GM18867 (cell line): ENCODE measurements at regions not wholly inside any gene's neighbourhood (a gene's known extent, or its start where the extent isn't known, plus 50 kb on each side); places are given as distances from the start of the nearest gene placed in this dataset.

Source experiments
- ATAC-seq: cut with Tn5 transposase; IDR thresholded peaks from one replicate; pipeline ENCODE4 v1.9.1; 2021; ENCODE audit warnings: mild to moderate bottlenecking, moderate library complexity; ENCODE audit not compliant: unreplicated experiment

- ATAC-seq, result no peak
Measured at GRCh38 chr6:4466769-4467480, 309.3 kb upstream of the CDYL start.

- ATAC-seq, result no peak
Measured at GRCh38 chr6:4466261-4466660, 309.9 kb upstream of the CDYL start.

- ATAC-seq, result no peak
Measured at GRCh38 chr6:4464638-4465037, 311.6 kb upstream of the CDYL start.

- no peak for ATAC-seq
Measured at GRCh38 chr6:4463236-4463635, 313.0 kb upstream of the CDYL start.

- no peak for ATAC-seq
Measured at GRCh38 chr6:4460586-4461475, 315.4 kb upstream of the CDYL start.

- ATAC-seq, result no peak
Measured at GRCh38 chr6:4459996-4460395, 316.2 kb upstream of the CDYL start.

- ATAC-seq, result no peak
Measured at GRCh38 chr6:4459032-4459431, 317.2 kb upstream of the CDYL start.

- ATAC-seq, result no peak
Measured at GRCh38 chr6:4451718-4452117, 316.3 kb upstream of the ECI2 start.

- no peak for ATAC-seq
Measured at GRCh38 chr6:4451081-4451480, 315.7 kb upstream of the ECI2 start.

GRCh38 chr6:4450237-4450636 is 314.9 kb upstream of the ECI2 start:
- no peak for ATAC-seq

GRCh38 chr6:4449409-4449808 is 314.0 kb upstream of the ECI2 start:
- no peak for ATAC-seq

- ATAC-seq, result no peak
Measured at GRCh38 chr6:4448841-4449240, 313.5 kb upstream of the ECI2 start.

- ATAC-seq, result no peak
Measured at GRCh38 chr6:4447639-4448330, 312.4 kb upstream of the ECI2 start.

- ATAC-seq, result no peak
Measured at GRCh38 chr6:4446982-4447381, 311.6 kb upstream of the ECI2 start.

- no peak for ATAC-seq
Measured at GRCh38 chr6:4441981-4442434, 306.6 kb upstream of the ECI2 start.

- no peak for ATAC-seq
Measured at GRCh38 chr6:4439159-4439558, 303.8 kb upstream of the ECI2 start.

GRCh38 chr6:4437342-4437741 is 302.0 kb upstream of the ECI2 start:
- ATAC-seq, result no peak

GRCh38 chr6:4435981-4436445 is 300.6 kb upstream of the ECI2 start:
- ATAC-seq, result no peak

GRCh38 chr6:4434655-4435054 is 299.3 kb upstream of the ECI2 start:
- ATAC-seq, result no peak

- no peak for ATAC-seq
Measured at GRCh38 chr6:4433199-4433598, 297.8 kb upstream of the ECI2 start.

GRCh38 chr6:4426968-4427367 is 291.6 kb upstream of the ECI2 start:
- ATAC-seq, result no peak
